GM12865 (cell line): ENCODE measurements at regions not wholly inside any gene's neighbourhood (a gene's known extent, or its start where the extent isn't known, plus 50 kb on each side); places are given as distances from the start of the nearest gene placed in this dataset.

Experiments used
- DNase-seq: peaks from one replicate; pipeline ENCODE4 v3.0.0; 2010; ENCODE audit warnings: low read depth
- H3K4me3 ChIP-seq: 2 replicates; pipeline ENCODE4 v1.5.1; 2011; ENCODE audit warnings: mild to moderate bottlenecking, low read depth, low read length, control low read depth
- CTCF ChIP-seq: IDR thresholded peaks from 2 replicates; pipeline ENCODE4 v1.5.1; 2011; ENCODE audit warnings: low read length, control low read depth, low read depth, inconsistent platforms; ENCODE audit not compliant: insufficient read depth; ENCODE audit errors: missing control alignments

GRCh38 chr14:101022121-101022520 lies 118.6 kb upstream of the RTL1 start:
- H3K4me3 ChIP-seq: no peak overlapping the region
- no peak for DNase-seq
- TF ChIP-seq CTCF: no peak

- no peak for DNase-seq
These were observed 119.5 kb upstream of the RTL1 start for GRCh38 chr14:101022916-101023435.

GRCh38 chr14:101024686-101025085 lies 121.2 kb upstream of the RTL1 start:
- no peak for DNase-seq
- TF ChIP-seq CTCF: no peak
- H3K4me3 ChIP-seq: no peak overlapping the region

More at GRCh38 chr14:101022916-101023435, 119.5 kb upstream of the RTL1 start:
- no peak for TF ChIP-seq CTCF
- no peak overlapping the region for H3K4me3 ChIP-seq

GRCh38 chr14:101025131-101025530 lies 121.6 kb upstream of the RTL1 start:
- H3K4me3 ChIP-seq: no peak overlapping the region
- no peak for DNase-seq
- no peak for TF ChIP-seq CTCF

- no peak overlapping the region for H3K4me3 ChIP-seq
- DNase-seq: no peak
- TF ChIP-seq CTCF: no peak
These were observed 122.2 kb upstream of the RTL1 start for GRCh38 chr14:101025696-101026095.

- no peak for TF ChIP-seq CTCF
- no peak overlapping the region for H3K4me3 ChIP-seq
- DNase-seq: no peak
These were observed 122.8 kb upstream of the RTL1 start for GRCh38 chr14:101026341-101026740.

GRCh38 chr14:101027291-101027690 lies 123.8 kb upstream of the RTL1 start:
- TF ChIP-seq CTCF: no peak
- no peak overlapping the region for H3K4me3 ChIP-seq
- no peak for DNase-seq
